GM13976 (cell line): ENCODE measurements at regions not wholly inside any gene's neighbourhood (a gene's known extent, or its start where the extent isn't known, plus 50 kb on each side); places are given as distances from the start of the nearest gene placed in this dataset.

Experiments
- DNase-seq: peaks from one replicate; pipeline ENCODE4 v3.0.0; 2012; ENCODE audit warnings: low spot score
- in situ Hi-C: fragments of 300-500 bp; cut with MboI; formaldehyde crosslinking; loops from one replicate; pipeline ENCODE4 v1.12.0; 2022; ENCODE audit warnings: low sequenced_read_pairs, mixed read lengths, inconsistent platforms; ENCODE audit not compliant: unreplicated experiment
- TF ChIP-seq, protein P1 (sequence below): IDR thresholded peaks from 2 replicates; pipeline ENCODE4 v1.5.1; 2012; ENCODE audit warnings: borderline replicate concordance, mild to moderate bottlenecking; ENCODE audit not compliant: insufficient read depth; ENCODE audit errors: extremely low read depth, missing control alignments, control extremely low read depth

DNA sequence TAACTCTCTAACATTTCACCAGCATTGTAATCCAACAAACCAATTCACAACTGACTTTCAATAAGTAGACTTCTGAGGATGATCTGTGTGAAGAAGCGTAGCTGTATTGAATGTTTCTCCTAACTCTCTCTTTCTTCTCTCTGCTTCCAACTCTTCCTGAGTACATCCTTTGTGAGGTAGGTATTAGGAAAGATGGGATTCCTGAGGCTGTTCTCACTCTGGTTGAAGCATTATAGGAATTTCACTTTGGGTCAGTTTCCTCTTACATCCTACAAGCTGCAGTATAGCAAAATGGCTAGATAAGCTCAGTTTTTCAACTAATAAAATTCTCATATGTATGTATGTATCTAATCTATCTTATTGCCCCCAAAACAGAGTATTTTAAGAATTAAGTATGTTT lies 702.8 kb downstream of the CETN3 start:
- no peak for DNase-seq
- TF ChIP-seq, protein P1, sequence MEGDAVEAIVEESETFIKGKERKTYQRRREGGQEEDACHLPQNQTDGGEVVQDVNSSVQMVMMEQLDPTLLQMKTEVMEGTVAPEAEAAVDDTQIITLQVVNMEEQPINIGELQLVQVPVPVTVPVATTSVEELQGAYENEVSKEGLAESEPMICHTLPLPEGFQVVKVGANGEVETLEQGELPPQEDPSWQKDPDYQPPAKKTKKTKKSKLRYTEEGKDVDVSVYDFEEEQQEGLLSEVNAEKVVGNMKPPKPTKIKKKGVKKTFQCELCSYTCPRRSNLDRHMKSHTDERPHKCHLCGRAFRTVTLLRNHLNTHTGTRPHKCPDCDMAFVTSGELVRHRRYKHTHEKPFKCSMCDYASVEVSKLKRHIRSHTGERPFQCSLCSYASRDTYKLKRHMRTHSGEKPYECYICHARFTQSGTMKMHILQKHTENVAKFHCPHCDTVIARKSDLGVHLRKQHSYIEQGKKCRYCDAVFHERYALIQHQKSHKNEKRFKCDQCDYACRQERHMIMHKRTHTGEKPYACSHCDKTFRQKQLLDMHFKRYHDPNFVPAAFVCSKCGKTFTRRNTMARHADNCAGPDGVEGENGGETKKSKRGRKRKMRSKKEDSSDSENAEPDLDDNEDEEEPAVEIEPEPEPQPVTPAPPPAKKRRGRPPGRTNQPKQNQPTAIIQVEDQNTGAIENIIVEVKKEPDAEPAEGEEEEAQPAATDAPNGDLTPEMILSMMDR = no peak
- in situ Hi-C loops = no loop called here

- no peak for DNase-seq
- in situ Hi-C loops = no loop called here
- TF ChIP-seq, protein P1 = no peak
These were observed 705.7 kb downstream of the CETN3 start for GRCh38 chr5:89703817-89704216.

DNA sequence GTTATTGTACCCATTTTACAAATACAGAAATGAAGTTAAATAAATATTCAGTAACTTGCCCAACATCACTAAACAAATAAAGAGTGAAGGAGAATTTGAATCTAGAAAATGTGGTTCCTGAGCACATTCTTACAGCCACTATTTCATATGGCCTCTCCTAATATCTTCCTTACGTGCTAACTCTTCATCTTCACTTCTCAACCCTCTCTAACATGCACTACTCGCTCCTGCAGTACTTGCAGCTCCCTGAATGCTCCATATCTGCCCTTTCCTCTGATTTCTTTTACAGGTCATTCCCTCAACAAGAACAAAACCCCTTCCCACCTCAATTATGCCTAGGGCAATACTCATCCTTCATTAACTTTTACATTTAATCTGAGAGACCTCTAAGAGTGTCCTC lies 711.5 kb downstream of the CETN3 start:
- TF ChIP-seq, protein P1 = no peak
- in situ Hi-C loops = no loop called here
- no peak for DNase-seq

- TF ChIP-seq, protein P1 = no peak
- no peak for DNase-seq
- in situ Hi-C loops = no loop called here
These were observed 712.0 kb downstream of the CETN3 start for GRCh38 chr5:89697581-89697980.

DNA sequence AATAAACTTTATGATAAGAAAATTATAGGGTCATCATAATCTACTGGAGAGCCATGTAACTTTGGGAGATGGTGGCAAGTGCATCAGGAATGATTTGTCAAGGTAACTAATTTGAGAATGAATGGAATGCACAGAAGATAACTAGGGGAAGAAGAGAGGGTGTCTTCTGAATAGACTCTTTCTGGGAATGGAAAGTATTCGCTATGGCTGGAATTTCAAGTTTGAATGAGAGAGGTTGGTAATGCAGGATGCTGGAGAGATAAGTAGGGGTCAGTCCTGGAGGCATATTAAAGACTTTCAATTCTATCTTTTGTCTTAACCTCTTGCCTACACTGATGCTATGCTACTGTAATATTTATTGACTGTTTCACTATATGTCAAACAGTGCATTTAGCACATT lies 714.2 kb downstream of the CETN3 start:
- no peak for DNase-seq
- TF ChIP-seq, protein P1 = no peak

DNA sequence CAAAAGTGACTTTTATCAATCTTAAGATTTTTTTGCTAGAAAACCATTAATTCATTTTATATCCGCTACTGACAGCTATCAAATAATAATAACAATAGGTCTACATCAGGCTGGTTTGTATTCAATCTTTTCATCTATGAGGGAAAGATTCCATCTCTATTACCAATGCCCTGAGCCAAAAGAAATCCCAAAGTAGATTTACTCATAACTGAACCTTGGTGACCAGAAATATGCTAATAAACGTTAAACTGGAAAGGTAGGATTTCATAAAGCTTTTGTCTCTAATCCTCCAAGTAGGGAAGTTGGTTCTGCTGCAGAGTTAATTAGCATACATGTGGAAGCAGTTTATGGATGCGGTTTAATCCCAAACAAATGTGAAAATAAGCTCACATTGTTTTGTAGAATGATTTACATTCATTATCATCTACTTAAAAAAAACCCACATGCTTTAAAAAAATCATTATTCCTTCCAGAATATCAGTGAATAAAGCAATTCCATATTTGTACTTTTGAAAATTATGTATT lies 715.5 kb downstream of the CETN3 start:
- DNase-seq = no peak
- in situ Hi-C loops = no loop called here
- TF ChIP-seq, protein P1 = no peak

More for the DNA sequence above, 714.2 kb downstream of the CETN3 start:
- in situ Hi-C loops = no loop called here

- TF ChIP-seq, protein P1 = no peak
- DNase-seq = no peak
- in situ Hi-C loops = no loop called here
These were observed 719.2 kb downstream of the CETN3 start for GRCh38 chr5:89690331-89690730.
